HG03571 (cell line): ENCODE measurements at regions not wholly inside any gene's neighbourhood (a gene's known extent, or its start where the extent isn't known, plus 50 kb on each side); places are given as distances from the start of the nearest gene placed in this dataset.

Source experiments
- ATAC-seq: cut with Tn5 transposase; IDR thresholded peaks from one replicate; pipeline ENCODE4 v1.9.1; 2021; ENCODE audit not compliant: unreplicated experiment

DNA sequence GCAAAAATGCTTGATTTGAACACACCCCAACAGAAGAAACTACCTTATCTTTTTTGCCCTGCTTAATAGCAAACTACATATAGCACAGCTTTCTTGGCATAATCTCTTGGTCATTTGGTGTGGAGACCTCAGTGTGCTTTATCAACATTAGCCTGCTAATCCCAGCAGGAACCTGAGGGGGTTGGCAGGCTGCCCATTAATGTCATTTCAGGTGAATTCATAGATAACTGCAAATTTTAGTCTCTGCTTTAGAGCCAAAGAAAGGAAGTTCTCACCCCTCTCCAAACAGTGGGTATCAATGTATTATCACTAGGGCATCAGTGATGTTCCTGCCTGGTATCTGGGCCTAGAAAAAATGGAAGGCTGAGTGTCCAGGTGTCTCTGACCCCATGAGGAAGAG lies 489.0 kb downstream of the NTRK2 start:
- ATAC-seq, result no peak

GRCh38 chr9:85157772-85158171 lies 488.2 kb downstream of the NTRK2 start:
- ATAC-seq, result no peak

GRCh38 chr9:85156652-85157051 lies 487.1 kb downstream of the NTRK2 start:
- ATAC-seq, result no peak

GRCh38 chr9:85155352-85155751 lies 485.8 kb downstream of the NTRK2 start:
- ATAC-seq, result no peak

GRCh38 chr9:85151741-85152140 lies 482.2 kb downstream of the NTRK2 start:
- no peak for ATAC-seq

DNA sequence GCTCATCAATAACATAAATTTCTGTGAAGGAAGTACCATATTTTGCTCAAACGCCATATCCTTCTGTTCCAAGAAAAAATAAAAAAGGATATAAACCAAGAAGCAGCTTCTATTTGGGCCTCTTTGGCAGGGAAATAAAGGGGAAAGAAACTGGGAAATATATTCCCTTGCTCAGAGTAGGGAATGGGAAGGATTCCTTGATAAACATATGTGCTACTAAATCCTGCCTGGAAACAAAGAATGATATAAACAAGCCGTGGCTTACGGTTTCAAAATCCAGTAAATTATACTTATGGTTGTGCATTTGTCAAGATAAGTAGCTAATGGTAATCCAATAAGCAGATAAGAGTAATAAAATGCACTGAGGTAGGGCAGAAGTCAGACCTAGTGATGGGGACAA lies 481.6 kb downstream of the NTRK2 start:
- ATAC-seq, result no peak

- no peak for ATAC-seq
Observed at GRCh38 chr9:85147046-85147640, 477.6 kb downstream of the NTRK2 start.

DNA sequence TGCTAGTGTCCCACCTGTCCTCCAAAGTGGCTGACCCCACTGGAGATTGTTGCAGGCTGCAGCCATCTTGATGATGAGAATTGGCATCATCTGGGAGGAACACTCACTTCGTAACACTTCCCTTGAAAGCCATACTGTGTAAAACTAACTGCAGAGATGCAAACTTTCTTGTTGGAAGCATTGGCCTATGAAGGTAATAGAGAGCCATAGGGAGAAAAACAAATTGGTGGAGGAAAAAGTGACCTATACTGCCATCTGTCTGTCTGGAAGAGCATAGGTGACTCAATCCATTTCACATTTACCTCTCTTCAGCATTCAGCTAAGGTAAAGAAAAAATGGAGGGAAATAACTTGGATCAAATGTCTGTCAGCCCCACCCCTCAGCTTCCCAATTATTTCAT lies 473.4 kb downstream of the NTRK2 start:
- no peak for ATAC-seq

DNA sequence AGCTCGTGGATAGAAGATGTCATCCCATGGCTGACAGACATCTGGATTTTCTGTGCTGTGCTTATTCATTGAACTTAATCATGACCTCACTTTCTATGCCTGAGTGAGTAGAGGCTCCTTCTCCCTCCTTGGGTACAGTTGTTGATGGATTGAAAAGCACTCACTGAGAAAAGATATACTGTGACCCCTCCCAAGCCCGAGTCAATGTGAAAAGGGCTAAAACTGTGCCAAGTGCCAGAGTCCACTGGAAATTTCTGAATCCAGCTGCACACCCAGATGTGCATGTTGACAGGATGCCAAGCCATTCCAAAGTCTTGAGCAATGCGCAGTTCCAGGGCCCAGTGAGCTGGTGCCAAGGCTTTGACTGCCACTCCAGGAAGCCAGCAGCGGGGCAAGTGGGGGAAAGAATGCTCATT lies 473.0 kb downstream of the NTRK2 start:
- ATAC-seq, result no peak

DNA sequence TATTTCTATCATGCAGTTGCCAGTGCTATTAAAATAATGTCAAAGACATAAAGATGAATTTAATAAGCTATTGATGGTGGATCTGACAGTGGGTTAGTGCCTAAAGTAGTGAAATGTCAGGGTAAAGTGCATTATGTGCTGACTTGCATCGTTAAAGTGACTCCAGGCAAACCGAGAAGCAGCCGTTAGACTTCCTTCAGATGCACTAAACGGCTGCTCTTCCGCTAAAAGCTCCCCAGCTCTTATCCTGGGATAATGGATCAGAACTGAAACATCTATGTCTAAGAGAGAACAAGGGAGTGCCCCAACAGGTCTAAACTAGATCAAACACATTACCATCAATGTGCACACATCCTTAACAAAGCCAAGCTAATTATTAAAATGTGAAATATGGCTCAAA lies 468.2 kb downstream of the NTRK2 start:
- ATAC-seq, result no peak

- ATAC-seq, result no peak
Observed at GRCh38 chr9:85136987-85137386, 467.5 kb downstream of the NTRK2 start.

DNA sequence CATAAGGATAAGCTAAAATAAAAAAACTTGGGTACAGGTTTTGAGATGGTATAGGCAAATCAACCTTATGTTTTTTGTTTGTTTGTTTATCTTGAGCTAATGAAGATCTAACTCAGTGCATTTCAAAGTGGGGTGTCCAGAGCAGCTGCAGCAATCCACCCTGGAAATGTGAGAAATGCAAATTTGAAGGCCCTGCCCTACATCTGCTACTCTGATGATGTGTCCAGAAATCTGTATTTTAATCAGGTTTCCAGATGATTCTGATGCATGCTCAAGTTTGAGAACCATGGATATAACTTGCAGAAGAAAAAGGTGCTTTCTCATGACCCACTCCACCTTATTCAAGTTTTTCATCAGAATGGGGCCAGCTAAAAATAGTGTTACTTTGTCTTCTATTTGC lies 467.0 kb downstream of the NTRK2 start:
- ATAC-seq, result no peak

- no peak for ATAC-seq
Observed at GRCh38 chr9:85130764-85131163, 461.2 kb downstream of the NTRK2 start.

DNA sequence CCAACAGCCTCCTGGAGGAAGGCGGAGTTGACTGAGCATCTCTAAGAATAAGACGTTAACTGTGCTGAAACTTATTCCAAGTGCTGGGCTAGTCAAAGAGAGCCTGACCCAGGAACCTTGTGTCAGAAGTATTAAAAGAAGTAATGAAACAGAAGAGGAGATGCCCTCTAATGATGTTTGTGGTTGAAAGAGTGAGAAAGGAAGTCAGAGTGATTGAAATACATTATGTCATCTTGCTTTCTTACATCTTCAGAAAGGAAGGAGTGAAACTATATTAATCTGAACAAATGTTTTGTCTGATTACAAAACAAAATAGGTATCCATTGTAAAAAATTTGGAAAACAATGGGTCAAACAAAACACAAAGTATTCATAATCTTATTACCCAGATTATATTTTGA lies 460.7 kb downstream of the NTRK2 start:
- ATAC-seq, result no peak

- ATAC-seq, result no peak
Observed at GRCh38 chr9:85129514-85129913, 460.0 kb downstream of the NTRK2 start.

DNA sequence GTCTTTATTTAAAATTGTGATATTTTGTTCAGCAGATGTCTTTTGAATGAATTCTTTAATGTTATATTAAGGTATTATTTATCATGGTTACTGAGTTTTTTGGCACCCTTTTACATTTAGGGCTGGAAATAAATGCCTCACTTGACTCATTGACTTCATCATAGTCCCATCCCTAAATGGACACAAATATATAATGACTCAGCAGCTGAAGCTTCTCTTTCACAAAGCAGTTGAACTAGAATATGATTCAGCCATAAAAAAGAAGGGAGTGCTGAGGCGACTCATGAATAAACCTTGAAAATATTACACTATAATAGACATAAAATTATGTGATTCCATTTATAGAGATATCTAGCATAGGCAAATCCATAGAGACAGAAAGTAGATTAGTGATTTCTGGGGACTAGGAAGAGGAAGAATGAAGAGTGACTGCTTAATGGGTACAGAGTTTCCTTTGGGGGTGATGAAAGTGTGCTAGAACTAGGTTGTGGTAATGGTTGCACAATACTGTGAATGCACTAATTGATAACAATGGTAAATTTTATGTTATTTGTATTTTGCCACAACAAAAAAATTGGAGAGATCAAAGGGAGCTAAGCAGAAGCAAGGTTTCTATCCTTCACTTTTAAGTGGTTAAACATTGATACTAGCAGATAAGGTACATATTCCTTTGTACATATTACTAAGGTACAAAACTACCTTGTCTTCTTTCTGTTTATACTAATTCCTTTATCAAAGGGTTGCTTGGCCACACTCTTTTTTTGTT lies 449.6 kb downstream of the NTRK2 start:
- no peak for ATAC-seq

GRCh38 chr9:85117831-85118230 lies 448.3 kb downstream of the NTRK2 start:
- ATAC-seq, result no peak

- ATAC-seq, result no peak
Observed at GRCh38 chr9:85115473-85115872, 445.9 kb downstream of the NTRK2 start.

GRCh38 chr9:85114799-85115198 lies 445.3 kb downstream of the NTRK2 start:
- ATAC-seq, result no peak

DNA sequence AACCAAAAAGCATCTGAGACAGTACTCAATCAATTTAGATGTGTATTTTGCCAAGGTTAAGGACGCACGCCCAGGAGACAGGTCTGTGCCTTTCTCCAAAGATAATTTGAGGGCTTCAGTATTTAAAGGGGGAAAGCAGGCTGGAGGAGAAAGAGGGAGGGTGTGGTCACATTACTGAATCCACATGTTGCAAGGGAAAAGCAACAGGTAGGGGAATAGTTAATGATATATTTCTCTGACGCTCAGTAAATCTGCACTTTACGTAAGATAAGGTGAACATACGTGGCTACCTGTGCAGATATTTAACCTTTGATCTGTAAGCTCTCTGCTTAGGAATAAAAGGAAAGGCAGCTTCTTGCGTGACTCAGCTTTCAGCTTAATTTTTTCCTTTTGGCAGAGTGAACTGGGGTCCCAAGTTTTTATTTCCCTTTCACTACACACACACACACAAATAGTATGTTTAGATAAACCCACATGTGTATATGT lies 443.4 kb downstream of the NTRK2 start:
- ATAC-seq, result no peak

GRCh38 chr9:85112391-85112790 lies 442.9 kb downstream of the NTRK2 start:
- no peak for ATAC-seq

DNA sequence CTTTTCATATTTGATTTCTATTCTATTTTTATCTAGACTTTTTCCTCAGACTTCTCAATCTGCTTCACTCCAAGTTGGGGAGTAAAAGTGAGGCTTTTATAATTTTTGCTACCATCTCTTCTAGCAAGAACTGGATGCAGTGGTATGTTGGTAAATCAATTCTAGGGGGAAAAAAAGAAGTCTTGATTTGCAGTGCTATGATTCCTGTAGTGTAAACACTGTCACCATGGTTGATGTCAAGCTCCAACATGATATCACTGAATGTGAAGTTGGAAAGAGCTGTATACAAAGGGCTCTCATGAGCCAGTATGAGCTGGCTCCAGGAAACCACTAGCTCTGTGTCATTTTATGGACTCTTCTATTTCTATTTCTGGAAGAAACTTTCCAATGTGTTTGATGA lies 439.2 kb downstream of the NTRK2 start:
- no peak for ATAC-seq

- ATAC-seq, result no peak
Observed at GRCh38 chr9:85108229-85108628, 438.7 kb downstream of the NTRK2 start.
